Brain microvascular endothelial cell (primary cell): ENCODE measurements at regions not wholly inside any gene's neighbourhood (a gene's known extent, or its start where the extent isn't known, plus 50 kb on each side); places are given as distances from the start of the nearest gene placed in this dataset.
"Not testable (repeated sequence)": the region's sequence is repeated elsewhere in the genome, so short reads cannot be mapped to it uniquely, and the experiment has no call there.

Source experiments
- DNase-seq: peaks from one replicate; pipeline ENCODE4 v3.0.0-alpha.2; 2020
- H3K27ac ChIP-seq: fragments of 250-450 bp; sonication (Bioruptor Pico); 2 replicates; pipeline ENCODE4 v1.5.1; 2020; ENCODE audit warnings: mild to moderate bottlenecking, moderate library complexity
- H3K27me3 ChIP-seq: fragments of 250-450 bp; sonication (Bioruptor Pico); replicated peaks from 2 replicates; pipeline ENCODE4 v1.5.1; 2020; ENCODE audit warnings: mild to moderate bottlenecking
- H3K36me3 ChIP-seq: fragments of 250-450 bp; sonication (Bioruptor Pico); replicated peaks from 2 replicates; pipeline ENCODE4 v1.5.1; 2020; ENCODE audit warnings: mild to moderate bottlenecking
- H3K4me3 ChIP-seq: 2 replicates; pipeline ENCODE4 v1.5.1; 2011; ENCODE audit warnings: low read depth, mild to moderate bottlenecking, control low read depth, low read length, moderate library complexity
- in situ Hi-C: cut with HindIII; loops from 2 replicates; pipeline ENCODE4 v1.10.0; 2017; ENCODE audit warnings: low sequenced_read_pairs, low pct_ligation_motif_present
- TF ChIP-seq, protein P1 (sequence below): IDR thresholded peaks from 2 replicates; pipeline ENCODE4 v1.5.1; 2011; ENCODE audit warnings: low read depth, mild to moderate bottlenecking, moderate library complexity, low read length, control low read depth, inconsistent platforms; ENCODE audit errors: missing control alignments

DNA sequence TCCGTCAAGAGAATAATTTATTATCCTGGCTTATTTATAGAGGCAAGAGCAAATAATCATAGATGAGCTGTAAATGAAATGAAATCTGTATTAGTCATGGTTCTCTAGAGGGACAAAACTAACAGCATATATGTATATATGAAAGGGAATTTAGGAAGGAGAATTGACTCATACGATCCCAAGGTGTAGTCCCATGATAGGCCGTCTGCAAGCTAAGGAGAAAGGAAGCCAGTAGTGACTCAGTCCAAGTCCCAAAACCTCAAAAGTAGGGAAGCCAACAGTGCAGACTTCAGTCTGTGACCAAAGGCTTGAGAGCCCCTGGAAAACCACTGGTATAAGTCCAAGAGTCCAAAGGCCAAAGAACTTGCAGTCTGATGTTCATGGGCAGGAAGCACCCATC, 515.9 kb upstream of the CYLC2 start:
- Histone ChIP-seq H3K27me3 (no peaks in the 10 kb centered on the region), H3K36me3 (no peaks in the 10 kb centered on the region), H3K4me3 (no peak overlapping the region), H3K27ac (no peak overlapping the region)
- TF ChIP-seq, protein P1, sequence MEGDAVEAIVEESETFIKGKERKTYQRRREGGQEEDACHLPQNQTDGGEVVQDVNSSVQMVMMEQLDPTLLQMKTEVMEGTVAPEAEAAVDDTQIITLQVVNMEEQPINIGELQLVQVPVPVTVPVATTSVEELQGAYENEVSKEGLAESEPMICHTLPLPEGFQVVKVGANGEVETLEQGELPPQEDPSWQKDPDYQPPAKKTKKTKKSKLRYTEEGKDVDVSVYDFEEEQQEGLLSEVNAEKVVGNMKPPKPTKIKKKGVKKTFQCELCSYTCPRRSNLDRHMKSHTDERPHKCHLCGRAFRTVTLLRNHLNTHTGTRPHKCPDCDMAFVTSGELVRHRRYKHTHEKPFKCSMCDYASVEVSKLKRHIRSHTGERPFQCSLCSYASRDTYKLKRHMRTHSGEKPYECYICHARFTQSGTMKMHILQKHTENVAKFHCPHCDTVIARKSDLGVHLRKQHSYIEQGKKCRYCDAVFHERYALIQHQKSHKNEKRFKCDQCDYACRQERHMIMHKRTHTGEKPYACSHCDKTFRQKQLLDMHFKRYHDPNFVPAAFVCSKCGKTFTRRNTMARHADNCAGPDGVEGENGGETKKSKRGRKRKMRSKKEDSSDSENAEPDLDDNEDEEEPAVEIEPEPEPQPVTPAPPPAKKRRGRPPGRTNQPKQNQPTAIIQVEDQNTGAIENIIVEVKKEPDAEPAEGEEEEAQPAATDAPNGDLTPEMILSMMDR: no peak
- in situ Hi-C loops: no loop called here
- DNase-seq: peak; percentile 72

GRCh38 chr9:102474357-102474756, 520.8 kb upstream of the CYLC2 start:
- H3K27me3 ChIP-seq: no peaks in the 10 kb centered on the region
- H3K27ac ChIP-seq: no peak overlapping the region
- H3K36me3 ChIP-seq: no peaks in the 10 kb centered on the region
- in situ Hi-C loops: no loop called here
- TF ChIP-seq, protein P1: no peak
- no peak for DNase-seq
- H3K4me3 ChIP-seq: no peak overlapping the region

- H3K4me3 ChIP-seq, H3K36me3 ChIP-seq, H3K27ac ChIP-seq, DNase-seq, in situ Hi-C loops, H3K27me3 ChIP-seq: not testable (repeated sequence)
Observed at GRCh38 chr9:102469430-102469829, 525.7 kb upstream of the CYLC2 start.

- in situ Hi-C loops: no loop called here
- TF ChIP-seq, protein P1: no peak
- DNase-seq: no peak
Observed at GRCh38 chr9:102461156-102461819, 533.8 kb upstream of the CYLC2 start.

DNA sequence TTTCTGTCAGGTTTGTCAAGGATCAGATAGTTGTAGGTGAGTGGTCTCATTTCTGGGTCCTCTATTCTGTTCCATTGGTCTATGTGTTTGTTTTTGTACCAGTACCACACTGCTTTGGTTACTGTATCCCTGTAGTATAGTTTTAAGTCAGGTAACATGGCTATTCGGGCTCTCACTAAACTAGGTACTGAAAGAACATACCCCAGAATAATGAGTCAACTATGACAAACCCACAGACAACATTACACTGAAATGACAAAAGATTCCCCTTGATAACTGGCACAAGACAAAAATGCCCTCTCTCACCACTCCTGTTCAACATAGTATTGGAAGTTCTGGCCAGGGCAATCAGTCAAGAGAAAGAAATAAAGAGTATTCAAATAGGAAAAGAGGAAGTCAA, 535.3 kb upstream of the CYLC2 start:
- H3K36me3 ChIP-seq: no peaks in the 10 kb centered on the region

More at GRCh38 chr9:102461156-102461819, 533.8 kb upstream of the CYLC2 start:
- Histone ChIP-seq H3K36me3 (no peaks in the 10 kb centered on the region), H3K27ac (no peak overlapping the region), H3K4me3 (no peak overlapping the region), H3K27me3 (no peaks in the 10 kb centered on the region)

GRCh38 chr9:102456562-102456961, 538.6 kb upstream of the CYLC2 start:
- DNase-seq: no peak
- Histone ChIP-seq H3K27ac (no peak overlapping the region), H3K27me3 (no peaks in the 10 kb centered on the region), H3K4me3 (no peak overlapping the region), H3K36me3 (no peaks in the 10 kb centered on the region)
- TF ChIP-seq, protein P1: no peak
- in situ Hi-C loops: no loop called here

More for the DNA sequence above, 535.3 kb upstream of the CYLC2 start:
- Histone ChIP-seq H3K27ac (no peak overlapping the region), H3K4me3 (no peak overlapping the region), H3K27me3 (no peaks in the 10 kb centered on the region)
- TF ChIP-seq, protein P1: no peak
- DNase-seq: no peak
- in situ Hi-C loops: no loop called here
